Activated T-helper 17 cell treated with anti-CD3 and anti-CD28 coated beads, Interleukin-2, amount 50 U/mL, for 72 hours (primary cell): ENCODE measurements at regions not wholly inside any gene's neighbourhood (a gene's known extent, or its start where the extent isn't known, plus 50 kb on each side); places are given as distances from the start of the nearest gene placed in this dataset.
"Not testable (repeated sequence)": the region's sequence is repeated elsewhere in the genome, so short reads cannot be mapped to it uniquely, and the experiment has no call there.

Experiments used
- ATAC-seq: fragments of 150-1000 bp; cut with Tn5 transposase; replicated peaks from 2 replicates; pipeline ENCODE4 v1.10.0; 2021; ENCODE audit warnings: mild to moderate bottlenecking, moderate library complexity
- H3K27ac Mint-ChIP-seq: one replicate; pipeline ENCODE4 v1.8.0; 2022; ENCODE audit warnings: mixed read lengths
- H3K27me3 Mint-ChIP-seq: one replicate; pipeline ENCODE4 v1.8.0; 2022; ENCODE audit warnings: mixed read lengths
- H3K36me3 Mint-ChIP-seq: one replicate; pipeline ENCODE4 v1.8.0; 2022; ENCODE audit warnings: low read depth, mild to moderate bottlenecking, mixed read lengths
- H3K4me1 Mint-ChIP-seq: one replicate; pipeline ENCODE4 v1.8.0; 2022; ENCODE audit warnings: mixed read lengths
- H3K4me3 Mint-ChIP-seq: one replicate; pipeline ENCODE4 v1.8.0; 2022; ENCODE audit warnings: mild to moderate bottlenecking, mixed read lengths
- H3K9me3 Mint-ChIP-seq: one replicate; pipeline ENCODE4 v1.8.0; 2022; ENCODE audit warnings: mixed read lengths

GRCh38 chr13:46437808-46438404 is 50.9 kb upstream of the RUBCNL start:
- H3K4me1 Mint-ChIP-seq, ATAC-seq, H3K27ac Mint-ChIP-seq, H3K9me3 Mint-ChIP-seq, H3K4me3 Mint-ChIP-seq, H3K36me3 Mint-ChIP-seq: not testable (repeated sequence)
- H3K27me3 Mint-ChIP-seq, result peaks cover 15% of the 10 kb centered on the region
